Mucosa of rectum (tissue), 2 donors: ENCODE measurements at regions not wholly inside any gene's neighbourhood (a gene's known extent, or its start where the extent isn't known, plus 50 kb on each side); places are given as distances from the start of the nearest gene placed in this dataset.

Source experiments
- H3K27ac ChIP-seq, 2 donors: one replicate each; pipeline ENCODE4 v1.7.0; 2013; ENCODE audit warnings: inconsistent platforms in 2 of 2, low read depth in 2 of 2, low read length in 2 of 2
- H3K27me3 ChIP-seq, 2 donors: one replicate each; pipeline ENCODE4 v1.7.0; 2013; ENCODE audit warnings: low read length in 2 of 2; ENCODE audit not compliant: control insufficient read depth in 2 of 2, insufficient read depth in 2 of 2
- H3K36me3 ChIP-seq, 2 donors: one replicate each; pipeline ENCODE4 v1.7.0; 2013; ENCODE audit warnings: low read length in 2 of 2; ENCODE audit not compliant: control insufficient read depth in 2 of 2, insufficient read depth in 2 of 2
- H3K4me1 ChIP-seq, 2 donors: one replicate each; pipeline ENCODE4 v1.7.0; 2013; ENCODE audit warnings: low read length in 2 of 2, mild to moderate bottlenecking in 1 of 2; ENCODE audit not compliant: control insufficient read depth in 2 of 2, insufficient read depth in 2 of 2
- H3K4me3 ChIP-seq, 2 donors: one replicate each; pipeline ENCODE4 v1.7.0; 2013; ENCODE audit warnings: low read length in 2 of 2
- H3K9ac ChIP-seq, 2 donors: one replicate each; pipeline ENCODE4 v1.7.0; 2013; ENCODE audit warnings: low read length in 2 of 2, low read depth in 1 of 2, mild to moderate bottlenecking in 1 of 2
- H3K9me3 ChIP-seq, 2 donors: one replicate each; pipeline ENCODE4 v1.7.0; 2013; ENCODE audit warnings: low read length in 2 of 2; ENCODE audit not compliant: control insufficient read depth in 2 of 2
- donor health status: healthy.
- donor health status: Normal muscosa, but diverticular disease.

DNA sequence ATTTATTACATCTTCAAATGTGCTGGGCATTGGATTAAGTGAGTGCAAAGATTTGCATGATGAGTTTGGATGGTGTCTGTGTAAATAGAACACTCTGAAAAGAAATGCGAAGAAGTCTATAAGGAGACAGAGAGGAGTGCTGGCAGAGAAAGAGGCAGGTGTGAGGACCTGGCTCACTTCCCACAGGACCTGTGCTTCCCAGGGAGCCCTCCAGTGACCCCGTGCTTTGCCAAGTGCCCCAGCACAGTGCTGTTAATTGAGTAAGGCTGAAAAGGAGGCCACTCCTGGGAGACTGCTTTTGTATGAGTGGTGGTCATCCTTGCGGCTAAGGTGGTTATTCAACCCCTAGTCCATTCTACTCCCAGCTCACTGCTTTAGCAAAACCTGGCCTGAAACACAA, 230.8 kb downstream of the OSR1 start:
- no peaks in the 10 kb centered on the region for H3K27me3 ChIP-seq
- no peak overlapping the region for H3K4me3 ChIP-seq
- no peak overlapping the region for H3K9ac ChIP-seq
- peaks cover 0 to 3% of the 10 kb centered on the region in 2 donors for H3K4me1 ChIP-seq
- no peaks in the 10 kb centered on the region for H3K36me3 ChIP-seq
- H3K27ac ChIP-seq = no peak overlapping the region
- no peaks in the 10 kb centered on the region for H3K9me3 ChIP-seq

DNA sequence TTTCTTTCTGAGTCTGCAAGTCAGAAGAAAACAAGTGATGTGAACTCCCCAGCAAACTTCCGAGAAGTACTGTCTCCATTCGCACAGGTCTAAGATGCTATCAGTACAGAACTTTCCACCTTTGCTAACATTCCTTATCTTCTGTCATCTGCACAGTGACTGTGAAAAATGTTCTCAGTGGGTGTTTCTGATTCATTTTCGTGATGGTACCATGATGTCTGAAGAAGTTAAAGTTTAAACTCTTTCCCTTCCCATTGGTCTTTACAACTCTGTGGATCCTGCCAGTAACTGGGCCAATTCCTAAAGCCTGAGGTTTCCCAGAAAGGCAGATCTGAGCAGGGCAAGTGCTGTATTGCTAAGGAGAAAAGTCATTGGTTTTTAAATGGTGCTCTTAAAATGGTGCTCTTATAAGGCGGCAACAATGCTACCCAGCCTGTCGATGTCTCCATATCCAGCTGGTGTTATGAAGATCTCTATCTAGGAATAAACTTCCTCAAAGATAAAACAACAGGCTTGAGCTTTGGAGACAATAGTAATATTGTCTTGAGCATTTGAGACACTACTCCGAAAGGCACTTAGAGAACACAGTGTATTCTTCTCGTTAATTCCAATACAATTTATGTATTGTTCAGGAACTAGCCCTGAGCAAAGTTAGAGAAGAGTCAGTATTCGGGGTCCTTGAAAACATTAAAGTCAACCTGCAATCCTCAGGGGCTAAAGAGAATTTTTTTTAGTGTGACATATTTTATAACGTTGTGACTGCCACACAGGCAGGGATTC, 232.3 kb downstream of the OSR1 start:
- Histone ChIP-seq H3K9me3 (no peaks in the 10 kb centered on the region), H3K27me3 (no peaks in the 10 kb centered on the region), H3K4me3 (no peak overlapping the region), H3K9ac (no peak overlapping the region), H3K27ac (no peak overlapping the region), H3K36me3 (no peaks in the 10 kb centered on the region), H3K4me1 (peaks cover 0 to 3% of the 10 kb centered on the region in 2 donors)

DNA sequence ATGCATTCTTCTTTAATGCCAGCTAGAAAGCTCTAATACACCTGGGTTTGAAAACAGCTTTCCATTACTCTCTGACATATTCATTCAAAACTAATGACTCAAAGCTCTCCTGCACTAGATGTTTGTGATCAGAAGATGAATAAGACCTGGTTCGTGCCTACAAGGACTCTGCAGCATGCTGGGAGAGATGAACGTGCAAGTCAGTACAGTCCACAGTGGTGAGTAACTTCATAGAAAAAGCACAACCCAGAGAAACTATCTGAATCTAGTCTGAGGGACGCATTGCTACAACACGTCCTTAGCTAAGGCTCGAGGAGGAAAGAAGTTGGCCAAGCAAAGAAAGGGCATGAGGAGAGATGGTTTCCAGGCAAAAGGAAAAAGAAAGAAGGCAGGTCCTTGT, 234.3 kb downstream of the OSR1 start:
- H3K9ac ChIP-seq = no peak overlapping the region
- no peaks in the 10 kb centered on the region for H3K9me3 ChIP-seq

DNA sequence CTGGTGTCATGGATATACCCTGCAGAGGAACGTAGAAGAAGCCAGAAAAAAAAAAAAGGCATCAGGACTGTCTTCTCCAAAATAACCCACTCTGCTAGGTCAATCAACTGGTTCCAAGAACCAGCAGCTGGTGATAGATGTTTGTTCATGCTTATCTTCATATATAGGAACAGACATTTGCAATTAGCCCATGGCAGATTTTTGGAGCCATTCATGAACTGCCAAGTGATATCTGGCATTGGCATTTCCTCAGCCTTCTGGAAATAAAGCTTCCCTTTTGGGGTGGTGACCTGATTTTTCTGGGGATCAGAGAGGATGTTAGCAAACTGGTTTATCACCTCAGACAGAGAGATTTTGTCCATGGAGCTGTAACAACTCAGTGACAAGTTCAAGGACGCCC, 234.9 kb downstream of the OSR1 start:
- peaks cover 0 to 3% of the 10 kb centered on the region in 2 donors for H3K4me1 ChIP-seq
- H3K9ac ChIP-seq = no peak overlapping the region
- no peaks in the 10 kb centered on the region for H3K9me3 ChIP-seq
- no peak overlapping the region for H3K4me3 ChIP-seq
- no peaks in the 10 kb centered on the region for H3K27me3 ChIP-seq
- no peak overlapping the region for H3K27ac ChIP-seq
- no peaks in the 10 kb centered on the region for H3K36me3 ChIP-seq

More for the DNA sequence above, 234.3 kb downstream of the OSR1 start:
- peaks cover 0 to 3% of the 10 kb centered on the region in 2 donors for H3K4me1 ChIP-seq
- no peaks in the 10 kb centered on the region for H3K27me3 ChIP-seq
- no peaks in the 10 kb centered on the region for H3K36me3 ChIP-seq
- no peak overlapping the region for H3K4me3 ChIP-seq
- no peak overlapping the region for H3K27ac ChIP-seq

DNA sequence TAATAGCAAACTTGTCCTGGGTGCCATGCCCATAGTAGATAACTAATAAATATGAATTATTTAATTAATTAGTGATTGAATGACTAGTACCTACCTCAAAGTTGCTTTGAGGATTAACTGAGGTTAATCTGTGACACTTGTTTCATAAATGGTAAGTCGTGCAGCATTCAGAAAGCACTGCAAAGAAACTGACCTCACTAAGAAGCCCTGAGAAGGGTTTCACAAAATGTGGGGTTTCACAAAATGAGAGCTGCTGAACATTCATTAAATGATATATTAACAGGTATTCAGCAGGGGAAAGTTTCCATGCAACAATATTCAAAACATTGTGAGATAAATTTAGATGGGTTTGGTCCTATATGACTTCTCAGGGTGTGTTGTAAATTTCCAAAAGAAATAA, 236.2 kb downstream of the OSR1 start:
- Histone ChIP-seq H3K4me3 (no peak overlapping the region), H3K9ac (no peak overlapping the region), H3K27ac (no peak overlapping the region), H3K9me3 (no peaks in the 10 kb centered on the region), H3K4me1 (peaks cover 0 to 3% of the 10 kb centered on the region in 2 donors), H3K36me3 (no peaks in the 10 kb centered on the region), H3K27me3 (no peaks in the 10 kb centered on the region)

DNA sequence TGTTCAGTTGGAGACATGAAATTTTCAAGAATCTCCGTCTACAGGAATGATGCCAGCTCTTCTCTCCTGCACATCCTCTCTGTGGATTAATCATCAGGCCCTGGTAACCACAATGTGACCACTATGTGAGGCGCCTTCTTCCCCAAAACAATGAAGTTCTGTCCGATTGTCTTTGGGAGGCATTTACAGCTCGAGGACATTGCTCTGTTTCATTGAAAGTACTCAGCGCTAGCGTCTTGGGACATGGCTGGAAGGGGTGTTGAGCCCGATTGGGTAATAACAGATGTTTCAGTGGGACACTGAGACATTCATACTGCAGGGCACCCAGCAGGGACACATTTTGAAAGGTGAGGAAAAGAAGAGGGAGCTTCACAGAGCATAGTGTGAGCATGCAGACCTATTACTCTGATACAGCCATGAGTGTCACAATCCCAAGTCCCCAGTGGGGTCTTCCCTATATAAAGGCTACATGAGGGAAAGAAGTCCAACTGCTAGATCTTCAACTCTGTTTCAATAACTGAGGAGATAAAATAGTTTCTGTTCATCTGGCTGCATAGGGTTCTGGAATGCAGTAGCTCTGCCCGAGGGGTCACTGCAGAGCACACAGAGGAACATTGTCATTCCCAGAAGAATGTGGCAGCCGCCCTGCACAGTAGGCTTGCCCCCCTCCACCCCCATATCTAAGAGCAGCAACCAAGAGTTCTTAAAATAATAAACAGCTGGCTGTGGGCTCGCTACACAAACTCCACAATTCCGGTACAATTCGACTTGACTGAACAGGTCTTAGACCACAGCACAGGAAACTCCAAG, 237.3 kb downstream of the OSR1 start:
- H3K4me1 ChIP-seq = no peaks in the 10 kb centered on the region
- no peak overlapping the region for H3K4me3 ChIP-seq
- H3K9ac ChIP-seq = no peak overlapping the region
- no peaks in the 10 kb centered on the region for H3K36me3 ChIP-seq
- no peaks in the 10 kb centered on the region for H3K27me3 ChIP-seq
- no peak overlapping the region for H3K27ac ChIP-seq
- H3K9me3 ChIP-seq = no peaks in the 10 kb centered on the region

DNA sequence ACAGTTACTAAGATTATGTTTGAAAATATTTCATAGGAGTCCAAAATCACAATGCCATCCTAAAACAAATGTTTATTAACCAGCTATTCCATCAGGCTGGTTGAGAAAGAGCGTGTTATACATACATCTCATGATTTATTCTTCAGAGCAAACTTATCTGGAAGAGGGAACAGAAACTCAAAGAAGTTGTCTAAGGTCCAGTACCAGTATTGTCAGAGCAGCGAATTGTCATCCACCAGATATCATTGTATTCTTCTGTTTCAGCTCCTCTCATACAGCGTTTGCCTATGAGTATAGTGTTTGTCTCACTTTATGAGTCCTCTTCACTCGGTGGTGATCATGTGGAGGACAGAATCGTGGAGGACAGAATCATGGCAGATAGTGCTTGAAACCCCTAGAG, 238.2 kb downstream of the OSR1 start:
- no peak overlapping the region for H3K4me3 ChIP-seq
- no peaks in the 10 kb centered on the region for H3K36me3 ChIP-seq
- no peaks in the 10 kb centered on the region for H3K4me1 ChIP-seq
- H3K9ac ChIP-seq = no peak overlapping the region
- no peaks in the 10 kb centered on the region for H3K9me3 ChIP-seq
- no peaks in the 10 kb centered on the region for H3K27me3 ChIP-seq
- H3K27ac ChIP-seq = no peak overlapping the region

DNA sequence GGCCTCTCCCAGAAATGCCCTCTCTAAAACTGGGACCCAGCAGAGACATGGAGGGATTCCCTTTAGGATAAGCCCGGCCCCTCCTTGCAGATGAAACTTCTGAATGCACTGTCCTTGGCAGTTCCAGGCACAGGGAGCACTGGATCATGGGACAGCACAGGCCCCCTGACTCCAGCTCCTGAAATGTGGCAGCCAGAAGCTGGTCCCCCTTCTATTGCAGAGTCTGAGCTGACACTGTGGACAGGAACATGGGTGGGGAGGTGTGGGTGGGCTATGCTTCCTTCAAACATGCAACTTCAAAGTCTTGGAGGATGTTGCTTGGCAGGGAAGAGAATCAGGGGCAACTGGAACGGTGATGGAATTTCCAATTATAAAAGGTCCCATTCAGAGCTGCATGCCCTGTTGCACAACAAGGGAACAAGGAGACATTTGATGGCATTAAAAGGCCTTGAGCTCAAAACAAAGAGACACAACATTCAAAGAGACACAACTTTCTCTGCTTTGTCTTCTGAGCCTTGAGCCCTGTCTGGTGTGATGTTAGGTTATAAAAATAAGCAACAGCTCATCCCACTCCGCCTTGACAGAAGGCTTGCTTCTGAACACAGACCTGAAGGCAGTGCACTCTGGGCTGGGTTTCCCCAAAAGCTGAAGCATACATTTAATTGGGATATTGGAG, 239.0 kb downstream of the OSR1 start:
- H3K9ac ChIP-seq = no peak overlapping the region
- H3K4me1 ChIP-seq = no peaks in the 10 kb centered on the region
- H3K27ac ChIP-seq = no peak overlapping the region
- H3K9me3 ChIP-seq = no peaks in the 10 kb centered on the region
- no peak overlapping the region for H3K4me3 ChIP-seq
- H3K36me3 ChIP-seq = no peaks in the 10 kb centered on the region
- H3K27me3 ChIP-seq = no peaks in the 10 kb centered on the region

DNA sequence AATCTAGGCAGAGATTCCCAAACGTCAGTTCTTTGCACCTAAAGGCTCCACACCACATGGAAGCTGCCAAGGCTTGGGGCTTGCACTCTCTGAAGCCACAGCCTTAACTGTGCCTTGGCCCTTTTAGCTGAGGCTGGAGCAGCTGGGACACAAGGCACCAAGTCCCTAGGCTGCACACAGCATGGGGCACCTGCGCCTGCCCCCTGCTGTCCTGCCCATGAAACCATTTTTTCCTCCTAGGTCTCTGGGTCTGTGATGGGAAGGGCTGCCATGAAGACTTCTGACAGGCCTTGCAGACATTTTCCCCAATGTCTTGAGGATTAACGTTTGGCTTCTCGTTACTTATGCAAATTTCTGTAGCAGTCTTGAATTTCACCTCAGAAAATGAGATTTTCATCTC, 241.5 kb downstream of the OSR1 start:
- no peak overlapping the region for H3K4me3 ChIP-seq
- no peaks in the 10 kb centered on the region for H3K27me3 ChIP-seq
- H3K27ac ChIP-seq = no peak overlapping the region
- no peaks in the 10 kb centered on the region for H3K4me1 ChIP-seq
- no peak overlapping the region for H3K9ac ChIP-seq
- no peaks in the 10 kb centered on the region for H3K36me3 ChIP-seq
- no peaks in the 10 kb centered on the region for H3K9me3 ChIP-seq

DNA sequence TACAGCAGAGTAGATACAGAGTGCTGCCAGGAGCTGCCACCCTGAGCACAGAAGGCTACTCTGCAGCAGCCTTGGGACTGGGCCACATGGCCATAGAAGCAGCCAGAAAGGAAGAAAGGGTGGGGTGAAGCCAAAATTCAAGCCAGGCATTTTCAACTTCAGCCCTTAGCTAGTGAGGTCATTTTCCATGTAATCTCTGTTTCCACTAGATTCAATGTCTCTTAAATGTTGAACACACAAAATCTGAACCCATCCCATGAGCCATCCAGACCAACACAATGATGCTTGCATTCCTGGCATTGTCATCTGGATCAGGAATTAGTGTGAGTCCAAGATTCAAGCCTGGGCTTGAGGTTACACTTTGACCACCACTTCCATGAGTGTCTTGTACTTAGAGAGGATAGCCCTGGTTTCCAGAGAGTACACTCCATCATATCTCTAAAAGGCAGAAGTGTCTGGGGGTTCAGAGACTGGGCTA, 243.6 kb downstream of the OSR1 start:
- no peak overlapping the region for H3K4me3 ChIP-seq
- no peaks in the 10 kb centered on the region for H3K9me3 ChIP-seq
- H3K4me1 ChIP-seq = no peaks in the 10 kb centered on the region

More for the DNA sequence above, 243.6 kb downstream of the OSR1 start:
- Histone ChIP-seq H3K27me3 (no peaks in the 10 kb centered on the region), H3K27ac (no peak overlapping the region), H3K36me3 (no peaks in the 10 kb centered on the region), H3K9ac (no peak overlapping the region)
